T follicular helper cell (primary cell): ENCODE measurements at regions not wholly inside any gene's neighbourhood (a gene's known extent, or its start where the extent isn't known, plus 50 kb on each side); places are given as distances from the start of the nearest gene placed in this dataset.
"Not testable (repeated sequence)": the region's sequence is repeated elsewhere in the genome, so short reads cannot be mapped to it uniquely, and the experiment has no call there.

Source experiments
- DNase-seq: peaks from one replicate; pipeline ENCODE4 v3.0.0-alpha.2; 2020; ENCODE audit warnings: low read depth

- DNase-seq = no peak
Observed at GRCh38 chr3:103787879-103788278, 1353.1 kb downstream of the ZPLD1 start.

- no peak for DNase-seq
Observed at GRCh38 chr3:103791786-103792515, 1357.1 kb downstream of the ZPLD1 start.

DNA sequence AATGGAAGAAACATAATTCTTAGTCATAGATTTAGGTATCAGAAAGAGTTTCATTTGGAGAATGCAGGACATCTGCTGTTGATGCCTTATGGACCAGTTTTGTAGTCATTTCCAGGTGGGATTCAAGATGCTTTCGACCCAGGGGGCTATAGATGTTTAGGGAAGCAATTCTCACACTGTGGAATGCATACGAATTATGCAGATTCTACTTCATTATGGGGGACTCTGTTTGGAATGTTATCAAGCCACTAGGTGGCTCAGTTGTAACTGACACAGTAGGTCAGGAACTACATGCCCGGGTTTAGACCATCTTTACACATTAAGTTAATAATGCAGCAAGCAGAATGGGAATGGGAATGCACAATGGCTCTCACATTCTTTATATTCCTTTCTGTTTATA is 1359.8 kb downstream of the ZPLD1 start:
- no peak for DNase-seq

- DNase-seq = no peak
Observed at GRCh38 chr3:103796068-103796467, 1361.3 kb downstream of the ZPLD1 start.

- DNase-seq = no peak
Observed at GRCh38 chr3:103803787-103804186, 1369.0 kb downstream of the ZPLD1 start.

DNA sequence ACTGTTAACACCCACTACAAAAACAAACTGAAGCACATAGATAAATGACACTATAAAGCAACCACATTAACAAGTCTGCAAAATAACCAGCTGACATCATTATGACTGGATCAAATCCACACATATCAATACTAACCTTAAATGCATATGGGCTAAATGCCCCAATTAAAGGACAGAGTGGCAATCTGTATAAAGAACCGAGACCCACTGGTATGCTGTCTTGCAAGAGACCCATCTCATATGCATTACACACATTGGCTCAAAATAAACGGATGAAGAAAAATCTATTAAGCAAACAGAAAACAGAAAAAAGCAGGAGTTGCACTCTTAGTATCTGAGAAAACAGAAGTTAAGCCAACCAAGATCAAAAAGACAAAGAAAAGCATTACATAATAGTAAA is 1375.4 kb downstream of the ZPLD1 start:
- DNase-seq = no peak

GRCh38 chr3:103813955-103814354 is 1379.1 kb downstream of the ZPLD1 start:
- no peak for DNase-seq

DNA sequence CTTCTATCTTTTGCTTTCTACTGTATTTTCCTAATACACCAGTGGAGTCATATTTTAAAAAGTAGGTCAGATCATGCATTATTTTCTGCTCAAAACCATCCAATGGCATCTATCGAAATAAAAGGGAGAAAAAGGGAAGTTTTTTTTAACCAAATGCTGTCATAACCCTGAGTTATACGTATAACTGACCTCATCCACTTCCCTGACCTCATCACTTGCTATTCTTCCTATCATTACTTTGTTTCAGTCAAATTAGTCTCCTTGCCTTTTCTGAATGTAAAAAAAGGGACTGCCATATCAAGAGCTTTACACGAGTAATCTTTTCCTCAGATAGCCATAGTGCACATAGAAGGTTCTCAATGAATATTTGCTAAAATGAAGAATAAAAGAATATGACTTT is 1383.6 kb downstream of the ZPLD1 start:
- no peak for DNase-seq

GRCh38 chr3:103818800-103819199 is 1384.0 kb downstream of the ZPLD1 start:
- DNase-seq = no peak

GRCh38 chr3:103825586-103825985 is 1390.8 kb downstream of the ZPLD1 start:
- DNase-seq = no peak

DNA sequence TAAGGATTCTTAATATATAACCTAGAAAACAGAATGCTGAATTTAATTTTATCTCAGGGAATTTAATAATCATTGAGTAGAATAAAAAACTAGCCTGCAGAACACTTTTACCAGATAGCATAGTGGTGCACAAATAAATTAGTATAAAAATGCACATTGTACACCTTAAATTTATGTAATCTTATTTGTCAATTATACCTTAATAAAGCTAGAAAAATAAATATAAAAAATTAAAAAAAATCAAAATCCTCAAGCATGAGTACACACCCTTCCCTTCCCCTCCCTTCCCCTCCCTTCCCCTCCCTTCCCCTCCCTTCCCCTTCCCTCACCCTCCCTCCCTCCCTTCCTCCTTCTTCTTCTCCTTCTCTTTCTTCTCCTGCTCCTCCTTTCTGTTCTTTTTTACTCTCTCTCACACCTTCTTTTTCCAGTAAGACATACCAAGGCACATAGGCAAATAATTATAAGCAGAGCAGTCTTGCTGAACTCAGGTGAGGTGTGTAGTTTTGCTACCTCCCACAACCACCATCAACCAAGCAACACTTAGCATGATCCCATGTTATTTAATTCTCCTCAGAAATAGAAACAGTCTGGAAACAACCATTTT is 1395.0 kb downstream of the ZPLD1 start:
- DNase-seq = no peak

DNA sequence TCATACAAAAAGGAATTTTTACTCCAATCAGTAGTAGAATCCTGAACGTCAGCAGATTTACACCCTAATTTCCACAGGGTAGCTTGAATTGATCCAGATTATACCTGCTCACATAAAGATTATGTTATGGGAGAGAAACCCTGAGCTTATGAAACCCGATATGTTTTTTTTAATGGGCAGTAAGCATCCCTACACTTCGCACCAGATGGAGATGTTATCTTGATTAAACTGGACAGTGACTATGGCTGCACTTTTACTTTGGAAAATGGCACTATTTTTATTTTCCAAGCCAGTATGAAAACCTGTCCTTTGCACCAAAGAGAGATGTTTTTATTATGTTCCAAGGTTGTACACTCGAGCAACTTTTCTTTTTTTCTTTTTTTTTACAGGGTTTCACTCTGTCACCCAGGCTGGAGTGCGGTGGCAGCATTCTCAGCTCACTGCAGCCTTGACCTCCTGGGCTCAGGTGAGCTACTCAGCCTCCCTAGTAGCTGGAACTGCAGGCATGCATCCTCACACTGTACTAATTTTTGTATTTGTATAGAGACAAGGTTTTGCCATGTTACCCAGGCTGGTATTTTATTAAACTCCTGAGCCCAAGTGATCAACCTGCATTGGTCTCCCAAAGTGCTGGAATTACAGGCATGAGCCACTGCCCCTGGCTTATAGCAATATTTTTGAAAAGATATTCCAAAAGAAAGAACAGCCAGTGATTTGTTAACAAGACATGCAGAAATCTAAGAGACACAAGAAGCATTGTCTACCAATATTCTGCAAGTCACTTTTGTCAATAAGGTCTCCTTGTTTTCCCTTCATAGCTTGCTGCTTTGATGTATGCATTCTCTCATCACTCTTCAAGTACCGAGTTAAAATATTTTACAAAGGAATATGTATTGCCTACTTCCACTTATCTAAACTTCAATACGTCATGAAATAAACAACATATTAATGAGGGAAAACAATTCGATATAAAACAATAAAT is 1412.6 kb downstream of the ZPLD1 start:
- no peak for DNase-seq

- DNase-seq = no peak
Observed at GRCh38 chr3:103851793-103852192, 1417.0 kb downstream of the ZPLD1 start.

DNA sequence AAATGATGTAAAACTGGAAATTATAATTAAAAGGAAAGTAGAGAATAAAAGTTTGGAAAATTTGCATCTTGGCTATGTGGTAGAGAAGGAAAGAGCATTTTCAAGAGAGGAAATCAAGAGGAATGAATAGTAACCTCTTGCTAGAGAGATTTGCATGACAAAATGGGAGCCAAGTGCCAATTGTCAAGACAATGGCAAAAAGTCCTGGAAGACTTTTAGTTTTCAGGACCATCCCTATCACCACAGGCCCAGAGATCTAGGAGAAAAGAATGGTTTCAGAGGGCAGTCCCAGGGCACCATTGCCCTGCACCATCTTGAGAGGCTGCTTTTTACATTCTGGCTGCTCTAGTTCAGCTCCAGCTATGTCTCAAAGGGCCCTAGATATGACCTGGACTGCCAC is 1427.6 kb downstream of the ZPLD1 start:
- DNase-seq = no peak

DNA sequence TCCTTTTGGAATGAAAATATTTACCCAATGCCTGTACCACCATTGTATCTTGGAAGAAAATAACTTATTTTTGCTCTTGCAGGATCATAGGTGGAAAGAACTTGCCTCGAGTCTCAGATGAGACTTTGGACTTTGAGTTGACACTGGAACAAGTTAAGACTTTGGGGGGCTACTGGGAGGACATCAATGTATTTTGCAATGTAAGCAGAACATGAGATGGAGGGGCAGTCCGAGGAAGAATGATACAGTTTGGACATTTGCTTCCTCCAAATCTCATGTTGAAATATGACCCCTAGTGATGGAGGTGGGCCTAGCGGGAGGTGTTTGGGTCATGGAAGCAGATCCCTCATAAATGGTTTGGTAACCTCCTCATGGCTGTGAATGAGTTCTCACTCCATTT is 1428.6 kb downstream of the ZPLD1 start:
- DNase-seq = no peak

DNA sequence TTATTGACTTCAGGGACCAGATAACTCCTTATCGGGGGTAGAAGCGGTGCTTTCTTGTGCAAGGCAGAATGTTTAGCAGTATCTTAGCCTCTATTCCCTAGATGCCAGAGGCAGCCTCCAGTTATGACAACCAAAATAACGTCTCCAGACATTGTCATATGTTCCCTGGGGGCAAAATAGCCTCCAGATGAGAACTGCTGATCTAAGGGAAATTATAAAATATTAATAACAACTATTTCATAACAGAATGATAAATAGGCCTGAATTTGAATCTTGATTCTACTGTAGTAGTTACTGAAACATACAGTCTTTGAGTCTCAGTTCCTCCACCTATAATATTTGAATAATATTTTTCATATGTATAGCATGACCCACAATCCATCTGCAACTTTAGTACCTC is 1431.3 kb downstream of the ZPLD1 start:
- DNase-seq = no peak

GRCh38 chr3:103873021-103873420 is 1438.2 kb downstream of the ZPLD1 start:
- DNase-seq = no peak

GRCh38 chr3:103873897-103874545 is 1439.2 kb downstream of the ZPLD1 start:
- no peak for DNase-seq

DNA sequence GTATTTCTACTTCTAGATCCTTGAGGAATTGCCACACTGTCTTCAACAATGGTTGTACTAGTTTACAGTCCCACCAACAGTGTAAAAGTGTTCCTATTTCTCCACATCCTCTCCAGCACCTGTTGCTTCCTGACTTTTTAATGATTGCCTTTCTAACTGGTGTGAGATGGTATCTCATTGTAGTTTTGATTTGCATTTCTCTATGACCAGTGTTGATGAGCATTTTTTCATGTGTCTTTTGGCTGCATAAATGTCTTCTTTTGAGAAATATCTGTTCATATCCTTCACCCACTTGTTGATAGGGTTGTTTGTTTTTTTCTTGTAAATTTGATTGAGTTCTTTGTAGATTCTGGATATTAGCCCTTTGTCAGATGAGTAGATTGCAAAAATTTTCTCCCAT is 1447.0 kb downstream of the ZPLD1 start:
- DNase-seq = not testable (repeated sequence)

- no peak for DNase-seq
Observed at GRCh38 chr3:103889675-103890074, 1454.9 kb downstream of the ZPLD1 start.

GRCh38 chr3:103894162-103894822 is 1459.5 kb downstream of the ZPLD1 start:
- no peak for DNase-seq

GRCh38 chr3:103899328-103899727 is 1464.5 kb downstream of the ZPLD1 start:
- DNase-seq = no peak
